HG03342 (cell line): ENCODE measurements at regions not wholly inside any gene's neighbourhood (a gene's known extent, or its start where the extent isn't known, plus 50 kb on each side); places are given as distances from the start of the nearest gene placed in this dataset.
"Not testable (repeated sequence)": the region's sequence is repeated elsewhere in the genome, so short reads cannot be mapped to it uniquely, and the experiment has no call there.

Experiments
- ATAC-seq: cut with Tn5 transposase; IDR thresholded peaks from one replicate; pipeline ENCODE4 v1.9.1; 2021; ENCODE audit warnings: mild to moderate bottlenecking, moderate library complexity; ENCODE audit not compliant: unreplicated experiment

DNA sequence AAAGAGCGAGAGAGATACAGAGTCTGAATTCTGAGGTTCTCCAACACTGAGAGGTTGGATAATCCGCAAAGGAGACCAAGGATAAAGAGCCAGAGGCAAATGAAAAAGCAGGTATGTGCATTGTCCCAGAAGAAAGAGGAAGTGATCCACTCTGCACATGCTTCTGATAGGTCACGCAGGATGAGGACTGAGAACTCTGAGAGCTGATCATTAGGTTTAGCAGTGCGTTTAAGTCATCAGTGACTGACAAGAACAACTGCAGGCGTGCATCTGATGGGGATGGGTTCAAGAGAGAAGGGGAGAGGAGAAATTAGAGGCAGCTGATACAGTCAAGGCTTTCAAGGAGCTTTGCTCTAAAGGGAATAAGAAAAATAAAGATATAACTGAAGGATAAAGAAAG lies 301.2 kb upstream of the SGK1 start:
- ATAC-seq: peak; percentile 84

- ATAC-seq: no peak
Observed at GRCh38 chr6:134614606-134615485, 296.9 kb upstream of the SGK1 start.

GRCh38 chr6:134612128-134612527 lies 294.2 kb upstream of the SGK1 start:
- ATAC-seq: not testable (repeated sequence)

GRCh38 chr6:134610411-134610810 lies 292.5 kb upstream of the SGK1 start:
- ATAC-seq: no peak

DNA sequence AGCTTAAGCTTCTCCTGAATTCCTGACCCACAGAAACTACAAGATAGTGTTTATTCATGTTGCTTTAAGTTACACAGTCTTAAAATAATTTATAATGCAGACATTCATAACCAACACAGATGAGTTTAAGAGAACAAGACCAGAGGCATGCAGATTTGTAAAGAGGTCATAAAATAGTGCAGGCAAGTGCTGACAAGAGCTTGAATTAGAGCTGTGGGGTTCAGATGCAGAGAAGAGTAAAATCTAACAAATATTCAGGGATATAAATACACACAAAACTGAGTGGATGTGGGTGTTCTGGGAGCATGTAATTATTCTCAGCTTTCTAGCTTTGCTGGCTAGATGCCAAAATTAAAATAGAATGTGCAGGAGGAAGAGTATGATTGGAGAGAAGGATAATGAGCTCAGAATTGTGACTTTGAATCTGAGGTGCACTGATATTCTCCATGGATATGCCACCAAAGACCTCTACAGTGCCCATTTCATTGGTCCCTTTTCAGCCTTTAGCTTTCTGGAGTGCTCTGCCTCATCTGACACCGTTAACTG lies 291.9 kb upstream of the SGK1 start:
- no peak for ATAC-seq

DNA sequence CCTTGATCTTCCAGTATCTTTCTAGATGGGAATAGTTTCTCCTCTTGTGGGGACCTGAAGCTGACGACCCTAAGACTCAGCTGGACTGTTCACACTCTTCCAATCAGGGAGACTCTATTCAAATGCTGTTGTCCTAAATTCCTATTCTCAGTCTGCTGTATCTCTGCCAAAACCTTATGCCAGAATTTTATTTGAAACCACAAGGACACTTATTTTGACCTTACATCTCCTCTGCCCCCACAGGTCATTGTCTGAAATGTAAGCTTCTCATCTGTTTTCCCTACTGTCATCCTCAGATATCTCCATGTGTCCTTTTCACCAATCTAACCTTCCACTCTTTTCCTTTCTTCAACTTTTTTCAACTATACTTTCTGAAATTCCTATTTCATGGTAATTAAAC lies 289.5 kb upstream of the SGK1 start:
- ATAC-seq: no peak

- ATAC-seq: no peak
Observed at GRCh38 chr6:134605034-134605433, 287.1 kb upstream of the SGK1 start.

- no peak for ATAC-seq
Observed at GRCh38 chr6:134604014-134604676, 286.2 kb upstream of the SGK1 start.

GRCh38 chr6:134603561-134603960 lies 285.6 kb upstream of the SGK1 start:
- no peak for ATAC-seq

- no peak for ATAC-seq
Observed at GRCh38 chr6:134602123-134602522, 284.2 kb upstream of the SGK1 start.

DNA sequence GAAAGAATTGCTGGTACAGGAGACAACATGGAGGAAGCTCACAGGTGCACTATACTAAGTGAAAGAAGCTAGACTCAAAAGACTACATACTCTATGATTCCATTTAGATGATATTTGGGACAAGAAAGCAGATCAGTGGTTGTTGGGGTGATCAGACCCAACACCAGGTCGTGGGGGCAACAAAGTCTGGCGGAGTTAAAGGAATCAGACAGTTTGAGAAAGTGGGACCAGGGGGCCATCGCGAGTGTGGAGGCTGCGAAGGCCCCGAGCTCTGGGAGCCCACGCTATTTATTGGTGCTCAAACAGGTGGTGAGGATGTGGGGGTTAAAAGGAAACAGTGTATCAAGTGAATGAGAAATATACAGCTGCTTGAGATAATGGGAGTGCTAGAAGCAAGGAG lies 282.8 kb upstream of the SGK1 start:
- no peak for ATAC-seq

DNA sequence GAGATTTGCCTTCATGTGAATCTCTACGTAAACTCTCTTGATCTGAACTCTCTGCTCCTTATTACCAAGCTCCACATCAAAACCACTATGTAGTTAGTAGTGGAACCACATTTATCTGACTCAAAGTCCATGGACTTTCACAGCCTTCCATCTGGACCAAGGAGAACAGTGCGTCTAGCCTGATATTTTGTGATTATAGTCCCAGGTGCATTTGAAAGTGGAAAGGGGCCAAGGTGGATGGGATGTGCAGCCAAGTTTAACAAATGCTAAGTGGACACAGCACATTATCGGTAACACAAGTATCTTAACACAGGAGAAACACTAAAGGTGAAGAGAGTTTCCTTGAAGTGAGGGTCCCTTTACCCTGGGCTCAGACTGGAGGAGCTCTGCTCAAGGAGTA lies 281.2 kb upstream of the SGK1 start:
- ATAC-seq: no peak

GRCh38 chr6:134596191-134596590 lies 278.3 kb upstream of the SGK1 start:
- ATAC-seq: no peak

DNA sequence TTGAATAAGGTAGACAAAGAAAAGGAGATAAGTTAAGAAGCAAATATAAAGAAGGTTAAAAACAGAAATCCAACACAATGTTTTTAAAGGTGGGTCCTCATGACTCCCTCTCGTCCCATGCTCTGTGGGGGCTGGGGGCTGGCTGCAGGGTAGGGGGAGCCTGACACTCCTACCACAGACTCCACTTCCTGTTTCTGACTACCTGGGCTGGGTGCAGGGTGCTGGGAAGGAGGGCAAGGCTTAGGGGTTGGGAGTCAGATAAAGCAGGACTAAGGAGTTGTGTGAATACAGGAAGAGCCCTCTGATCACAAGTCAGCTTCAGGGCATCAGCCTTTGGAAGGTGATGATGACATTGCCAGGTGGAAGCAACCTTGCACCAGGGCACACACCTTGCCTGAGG lies 277.0 kb upstream of the SGK1 start:
- ATAC-seq: no peak

DNA sequence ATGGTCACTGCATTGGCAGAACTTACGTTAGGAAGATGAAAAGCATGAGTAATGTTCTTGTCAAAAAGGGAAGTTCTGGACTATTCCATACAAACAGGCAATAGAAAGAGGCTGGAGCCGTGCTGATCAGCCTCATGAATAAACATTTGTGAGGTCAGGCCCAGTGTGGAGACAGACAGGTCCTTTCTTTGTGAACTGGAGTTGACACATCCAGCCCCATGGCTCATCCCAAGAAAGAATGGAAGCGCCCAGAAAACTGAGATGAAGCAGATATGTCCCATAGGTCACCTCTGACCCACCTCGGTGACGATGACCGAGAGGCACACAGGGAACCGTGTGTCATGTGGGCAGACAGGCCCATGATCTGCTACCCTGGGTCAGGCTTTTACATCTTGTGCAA lies 276.0 kb upstream of the SGK1 start:
- ATAC-seq: no peak

DNA sequence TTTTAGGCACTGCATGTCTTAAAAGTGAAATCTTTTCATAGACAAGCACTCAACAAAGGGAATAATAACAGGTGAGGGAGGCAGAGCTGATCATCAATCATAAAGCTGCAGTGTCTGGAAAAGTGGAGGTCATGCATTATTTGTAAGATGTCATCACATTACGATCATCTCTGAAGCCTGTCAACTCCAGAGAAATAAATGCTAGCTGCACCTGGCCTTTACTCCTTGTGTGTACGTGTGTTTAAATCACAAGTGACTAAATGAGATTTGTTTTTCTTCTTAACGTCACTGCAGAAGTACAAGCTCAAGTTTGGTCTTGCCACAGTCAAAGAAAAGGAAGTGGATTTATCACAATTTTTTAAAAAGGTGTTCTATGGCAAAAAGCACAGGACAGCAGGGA lies 275.5 kb upstream of the SGK1 start:
- ATAC-seq: no peak

- no peak for ATAC-seq
Observed at GRCh38 chr6:134593024-134593423, 275.1 kb upstream of the SGK1 start.

DNA sequence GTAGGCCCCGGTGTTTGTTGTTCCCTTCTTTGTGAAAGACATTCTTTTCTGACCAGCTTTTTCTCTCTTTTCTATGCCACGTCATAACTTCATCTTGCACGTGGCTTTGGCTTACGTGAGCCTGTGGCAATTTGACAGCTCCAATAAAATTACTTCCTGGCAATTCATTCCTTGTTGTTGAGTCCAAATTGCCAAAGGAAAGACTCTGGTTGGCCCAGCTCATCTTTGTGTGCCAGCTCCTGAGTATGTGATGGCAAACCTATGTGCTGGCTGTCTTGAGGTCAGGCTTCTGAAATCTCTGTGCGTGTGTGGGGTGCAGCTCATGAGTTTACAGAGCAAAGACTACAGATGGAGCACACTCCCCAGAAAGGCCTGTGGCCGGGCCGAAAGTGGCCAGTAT lies 272.5 kb upstream of the SGK1 start:
- ATAC-seq: no peak

- ATAC-seq: no peak
Observed at GRCh38 chr6:134590004-134590403, 272.1 kb upstream of the SGK1 start.

DNA sequence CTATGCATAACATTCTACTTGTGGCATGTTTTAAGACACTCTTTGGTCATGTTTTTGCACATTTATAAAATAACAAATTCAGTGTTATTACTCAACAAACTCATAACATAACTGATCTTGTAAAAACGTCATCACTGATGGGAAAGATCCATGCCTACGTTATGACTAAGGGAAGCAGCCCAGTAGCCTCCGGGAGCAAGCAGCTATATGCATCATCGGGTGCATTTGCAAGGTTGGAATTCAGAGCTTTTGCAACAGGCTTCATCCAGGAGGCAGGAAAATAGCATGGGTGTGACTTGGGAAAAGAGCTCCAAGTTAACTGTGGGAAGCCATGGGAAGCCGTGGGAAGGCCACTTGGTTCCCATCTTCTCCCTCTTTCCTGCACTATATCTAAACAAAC lies 271.6 kb upstream of the SGK1 start:
- no peak for ATAC-seq

- no peak for ATAC-seq
Observed at GRCh38 chr6:134588267-134588666, 270.4 kb upstream of the SGK1 start.

GRCh38 chr6:134585517-134585873 lies 267.6 kb upstream of the SGK1 start:
- no peak for ATAC-seq
